Liver (tissue), 8 donors: ENCODE measurements at regions not wholly inside any gene's neighbourhood (a gene's known extent, or its start where the extent isn't known, plus 50 kb on each side); places are given as distances from the start of the nearest gene placed in this dataset.

Source experiments
- DNase-seq: peaks from one replicate; pipeline ENCODE4 v3.0.0-alpha.2; 2017; ENCODE audit warnings: low spot score
- H3K27ac ChIP-seq, 2 donors: one replicate each; pipeline ENCODE4 v1.7.0; 2013; ENCODE audit warnings: inconsistent platforms in 2 of 2, low read length in 2 of 2, control low read depth in 1 of 2, low read depth in 1 of 2, mild to moderate bottlenecking in 1 of 2
- H3K27me3 ChIP-seq, 4 donors: one replicate each; pipeline versions ENCODE4 v1.6.1 to v1.7.0; 2013; ENCODE audit warnings: low read length in 3 of 4, inconsistent platforms in 1 of 4, mild to moderate bottlenecking in 1 of 4, moderate library complexity in 1 of 4; ENCODE audit not compliant: control insufficient read depth in 4 of 4, insufficient read depth in 4 of 4
- H3K36me3 ChIP-seq, 4 donors: one replicate each; pipeline versions ENCODE4 v1.6.1 to v1.7.0; 2013; ENCODE audit warnings: low read length in 3 of 4, mild to moderate bottlenecking in 3 of 4, low read depth in 1 of 4, moderate library complexity in 1 of 4; ENCODE audit not compliant: control insufficient read depth in 4 of 4, insufficient read depth in 3 of 4
- H3K4me1 ChIP-seq, 4 donors: one replicate each; pipeline versions ENCODE4 v1.6.1 to v1.7.0; 2013; ENCODE audit warnings: low read length in 3 of 4, mild to moderate bottlenecking in 3 of 4, moderate library complexity in 1 of 4; ENCODE audit not compliant: control insufficient read depth in 4 of 4, insufficient read depth in 4 of 4
- H3K4me3 ChIP-seq, 3 donors: one replicate each; pipeline versions ENCODE4 v1.6.1 to v1.7.0; 2013; ENCODE audit warnings: low read length in 3 of 3, control low read depth in 1 of 3, low read depth in 1 of 3, mild to moderate bottlenecking in 1 of 3
- H3K9ac ChIP-seq, 2 donors: one replicate each; pipeline ENCODE4 v1.7.0; 2013; ENCODE audit warnings: low read length in 2 of 2, mild to moderate bottlenecking in 2 of 2, moderate library complexity in 2 of 2, control low read depth in 1 of 2, low read depth in 1 of 2
- H3K9me3 ChIP-seq, 4 donors: one replicate each; pipeline versions ENCODE4 v1.6.1 to v1.7.0; 2013; ENCODE audit warnings: low read length in 3 of 4; ENCODE audit not compliant: control insufficient read depth in 4 of 4
- ATF3 ChIP-seq: IDR thresholded peaks from 2 replicates; pipeline ENCODE4 v1.6.1; 2016; ENCODE audit warnings: antibody characterized with exemption
- EGR1 ChIP-seq, 2 donors: IDR thresholded peaks; 2 replicates each; pipeline ENCODE4 v1.6.1; 2016 to 2018; ENCODE audit warnings: antibody characterized with exemption in 2 of 2, low read depth in 2 of 2
- FOXA1 ChIP-seq: IDR thresholded peaks from 2 replicates; pipeline ENCODE4 v1.6.1; 2016; ENCODE audit warnings: antibody characterized with exemption
- FOXA2 ChIP-seq: IDR thresholded peaks from 2 replicates; pipeline ENCODE4 v1.6.1; 2016; ENCODE audit warnings: antibody characterized with exemption
- GABPA ChIP-seq, 2 donors: IDR thresholded peaks in 1 of 2; conservative IDR thresholded peaks in 1 of 2; 2 replicates each; pipeline ENCODE4 v1.6.1; 2016; ENCODE audit warnings: antibody characterized with exemption in 2 of 2, mild to moderate bottlenecking in 1 of 2, moderate library complexity in 1 of 2
- HNF4A ChIP-seq, 2 donors: conservative IDR thresholded peaks; 2 replicates each; pipeline ENCODE4 v1.6.1; 2016; ENCODE audit warnings: antibody characterized with exemption in 2 of 2, mild to moderate bottlenecking in 2 of 2
- HNF4G ChIP-seq: IDR thresholded peaks from 2 replicates; pipeline ENCODE4 v1.6.1; 2016; ENCODE audit warnings: antibody characterized with exemption
- JUND ChIP-seq, 2 donors: IDR thresholded peaks; 2 replicates each; pipeline ENCODE4 v1.6.1; 2016; ENCODE audit warnings: antibody characterized with exemption in 2 of 2
- MAX ChIP-seq: IDR thresholded peaks from 2 replicates; pipeline ENCODE4 v1.6.1; 2016; ENCODE audit warnings: antibody characterized with exemption
- NR2F2 ChIP-seq: IDR thresholded peaks from 2 replicates; pipeline ENCODE4 v1.6.1; 2016; ENCODE audit warnings: antibody characterized with exemption
- RAD21 ChIP-seq, 2 donors: IDR thresholded peaks; 2 replicates each; pipeline ENCODE4 v1.6.1; 2016; ENCODE audit warnings: antibody characterized with exemption in 2 of 2, mild to moderate bottlenecking in 2 of 2
- REST ChIP-seq: IDR thresholded peaks from 2 replicates; pipeline ENCODE4 v1.6.1; 2016; ENCODE audit warnings: antibody characterized with exemption, mild to moderate bottlenecking
- SP1 ChIP-seq: IDR thresholded peaks from 2 replicates; pipeline ENCODE4 v1.6.1; 2018; ENCODE audit warnings: antibody characterized with exemption, mild to moderate bottlenecking
- TAF1 ChIP-seq: conservative IDR thresholded peaks from 2 replicates; pipeline ENCODE4 v1.6.1; 2016; ENCODE audit warnings: antibody characterized with exemption, mild to moderate bottlenecking
- YY1 ChIP-seq: IDR thresholded peaks from 2 replicates; pipeline ENCODE4 v1.6.1; 2016; ENCODE audit warnings: antibody characterized with exemption, mild to moderate bottlenecking
- ZBTB33 ChIP-seq: IDR thresholded peaks from 2 replicates; pipeline ENCODE4 v1.6.1; 2016; ENCODE audit warnings: antibody characterized with exemption
- WGBS: extraction: QIAGEN DNeasy Blood & Tissue Kit; methylation state at CpG from one replicate; pipeline ENCODE4 v1.1.7; 2013; 5-methylcytosine and 5-hydroxymethylcytosine counted together
- TF ChIP-seq, protein P1 (sequence below): fragments of 150-350 bp; IDR thresholded peaks from 2 replicates; pipeline ENCODE4 v1.5.1; 2017; ENCODE audit warnings: improper control_type of control experiment, low read depth, low read length; ENCODE audit not compliant: missing input control
- donor health status: healthy.
- donor health status: healthy.
- donor health status: healthy.
- donor health status: healthy.
- donor health status: healthy.

DNA sequence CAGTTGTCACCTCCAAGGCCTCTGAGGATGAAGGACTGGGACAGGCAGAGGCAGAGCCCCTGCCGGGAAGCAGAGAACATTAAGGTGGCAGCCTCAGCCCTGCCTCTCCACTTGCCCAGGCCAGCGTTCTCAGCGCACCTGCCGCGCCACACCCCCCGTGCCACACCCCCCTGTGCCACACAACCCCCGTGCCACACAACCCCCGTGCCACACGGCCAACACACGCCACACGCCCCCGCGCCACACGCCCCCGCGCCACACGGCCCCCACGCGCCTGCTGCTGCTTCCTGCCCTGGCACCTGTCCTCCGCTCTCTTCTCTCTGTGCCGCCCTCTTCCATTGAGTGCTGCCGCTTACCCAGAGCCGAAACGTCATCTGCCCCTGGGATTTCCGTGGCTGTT is 58.0 kb upstream of the ZFP42 start:
- no peak overlapping the region for H3K27ac ChIP-seq
- WGBS = 92% methylated on average over 25 of the region's 25 CpGs
- no peak for TF ChIP-seq FOXA2
- TF ChIP-seq SP1 = no peak
- no peak for TF ChIP-seq ATF3
- TF ChIP-seq HNF4A (conservative IDR thresholded peaks at IDR 0.05) = no peak
- TF ChIP-seq EGR1 (IDR thresholded peaks at IDR 0.05; ENCODE audit: low read depth in 2 of 2) = no peak
- TF ChIP-seq FOXA1 = no peak
- TF ChIP-seq HNF4G = no peak
- TF ChIP-seq NR2F2 = no peak
- no peak for TF ChIP-seq TAF1
- no peak for TF ChIP-seq REST

GRCh38 chr4:187940299-187940698 is 55.3 kb upstream of the ZFP42 start:
- no peaks in the 10 kb centered on the region for H3K4me1 ChIP-seq
- DNase-seq = no peak
- no peaks in the 10 kb centered on the region for H3K27me3 ChIP-seq
- no peak overlapping the region for H3K9ac ChIP-seq
- H3K27ac ChIP-seq = no peak overlapping the region
- H3K9me3 ChIP-seq = peaks cover 0 to 2% (median 0%) of the 10 kb centered on the region in 4 donors
- no peak overlapping the region for H3K4me3 ChIP-seq
- TF ChIP-seq EGR1 (IDR thresholded peaks at IDR 0.05; ENCODE audit: low read depth in 2 of 2) (no peak), YY1 (no peak), JUND (IDR thresholded peaks at IDR 0.05) (no peak), FOXA2 (no peak), SP1 (no peak), HNF4G (no peak), NR2F2 (no peak), GABPA (IDR thresholded peaks at IDR 0.05 in 1 of 2, conservative IDR thresholded peaks at IDR 0.05 in 1 of 2) (no peak), RAD21 (IDR thresholded peaks at IDR 0.05) (no peak), ATF3 (no peak), REST (no peak), MAX (no peak), HNF4A (conservative IDR thresholded peaks at IDR 0.05) (no peak), ZBTB33 (no peak), TAF1 (no peak), FOXA1 (no peak)
- TF ChIP-seq, protein P1, sequence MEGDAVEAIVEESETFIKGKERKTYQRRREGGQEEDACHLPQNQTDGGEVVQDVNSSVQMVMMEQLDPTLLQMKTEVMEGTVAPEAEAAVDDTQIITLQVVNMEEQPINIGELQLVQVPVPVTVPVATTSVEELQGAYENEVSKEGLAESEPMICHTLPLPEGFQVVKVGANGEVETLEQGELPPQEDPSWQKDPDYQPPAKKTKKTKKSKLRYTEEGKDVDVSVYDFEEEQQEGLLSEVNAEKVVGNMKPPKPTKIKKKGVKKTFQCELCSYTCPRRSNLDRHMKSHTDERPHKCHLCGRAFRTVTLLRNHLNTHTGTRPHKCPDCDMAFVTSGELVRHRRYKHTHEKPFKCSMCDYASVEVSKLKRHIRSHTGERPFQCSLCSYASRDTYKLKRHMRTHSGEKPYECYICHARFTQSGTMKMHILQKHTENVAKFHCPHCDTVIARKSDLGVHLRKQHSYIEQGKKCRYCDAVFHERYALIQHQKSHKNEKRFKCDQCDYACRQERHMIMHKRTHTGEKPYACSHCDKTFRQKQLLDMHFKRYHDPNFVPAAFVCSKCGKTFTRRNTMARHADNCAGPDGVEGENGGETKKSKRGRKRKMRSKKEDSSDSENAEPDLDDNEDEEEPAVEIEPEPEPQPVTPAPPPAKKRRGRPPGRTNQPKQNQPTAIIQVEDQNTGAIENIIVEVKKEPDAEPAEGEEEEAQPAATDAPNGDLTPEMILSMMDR = no peak
- WGBS = 89% methylated on average over 8 of the region's 8 CpGs
- no peaks in the 10 kb centered on the region for H3K36me3 ChIP-seq

More for the DNA sequence above, 58.0 kb upstream of the ZFP42 start:
- Histone ChIP-seq H3K9me3 (peaks cover 0 to 2% (median 0%) of the 10 kb centered on the region in 4 donors), H3K9ac (no peak overlapping the region), H3K36me3 (no peaks in the 10 kb centered on the region), H3K4me1 (no peaks in the 10 kb centered on the region), H3K4me3 (no peak overlapping the region), H3K27me3 (no peaks in the 10 kb centered on the region)
- DNase-seq = no peak
